ENCODE measurements at regions not wholly inside any gene's neighbourhood (a gene's known extent, or its start where the extent isn't known, plus 50 kb on each side); places are given as distances from the start of the nearest gene placed in this dataset.

DNA sequence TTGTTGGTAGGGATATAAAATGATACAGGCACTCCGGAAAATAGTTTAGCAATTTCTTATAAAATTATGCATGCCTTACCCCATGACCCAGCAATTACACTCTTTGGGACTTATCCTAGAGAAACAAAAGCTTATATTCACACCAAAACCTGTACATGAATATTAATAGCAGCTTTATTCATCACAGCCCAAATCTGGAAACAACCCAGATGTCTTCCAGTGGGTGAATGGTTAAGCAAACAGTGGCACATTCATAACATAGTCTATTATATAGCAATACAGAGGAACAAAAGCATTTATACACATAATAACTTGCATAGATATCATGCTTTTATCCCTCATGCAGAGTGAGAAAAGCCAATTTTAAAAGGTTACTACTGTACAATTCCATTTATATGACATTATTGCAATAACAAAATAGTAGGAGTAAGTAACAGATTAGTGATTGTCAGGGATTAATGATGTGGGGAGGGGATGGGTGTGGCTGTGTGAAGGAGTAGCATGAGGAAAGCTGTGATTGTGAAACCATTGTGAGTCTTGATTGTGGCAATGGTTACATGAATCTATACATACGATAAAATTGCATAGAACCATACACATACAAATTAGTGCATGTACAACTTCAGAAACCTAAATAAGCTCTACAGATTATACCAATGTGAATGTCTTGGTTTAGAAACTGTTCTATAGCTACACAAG, 363.1 kb upstream of the OR4E1 start:
- DNase-seq (ENCODE audit: low read depth) (peak; percentile 33), FAIRE-seq (no peak)
- Histone ChIP-seq H3K27me3 (ENCODE audit: control insufficient read depth, insufficient read depth, low read length) (no peaks in the 10 kb centered on the region), H3K36me3 (ENCODE audit: control insufficient read depth, insufficient read depth, low read length) (no peaks in the 10 kb centered on the region), H3K4me3 (ENCODE audit: low read depth, low read length) (no peak overlapping the region)
- TF ChIP-seq, protein P1, sequence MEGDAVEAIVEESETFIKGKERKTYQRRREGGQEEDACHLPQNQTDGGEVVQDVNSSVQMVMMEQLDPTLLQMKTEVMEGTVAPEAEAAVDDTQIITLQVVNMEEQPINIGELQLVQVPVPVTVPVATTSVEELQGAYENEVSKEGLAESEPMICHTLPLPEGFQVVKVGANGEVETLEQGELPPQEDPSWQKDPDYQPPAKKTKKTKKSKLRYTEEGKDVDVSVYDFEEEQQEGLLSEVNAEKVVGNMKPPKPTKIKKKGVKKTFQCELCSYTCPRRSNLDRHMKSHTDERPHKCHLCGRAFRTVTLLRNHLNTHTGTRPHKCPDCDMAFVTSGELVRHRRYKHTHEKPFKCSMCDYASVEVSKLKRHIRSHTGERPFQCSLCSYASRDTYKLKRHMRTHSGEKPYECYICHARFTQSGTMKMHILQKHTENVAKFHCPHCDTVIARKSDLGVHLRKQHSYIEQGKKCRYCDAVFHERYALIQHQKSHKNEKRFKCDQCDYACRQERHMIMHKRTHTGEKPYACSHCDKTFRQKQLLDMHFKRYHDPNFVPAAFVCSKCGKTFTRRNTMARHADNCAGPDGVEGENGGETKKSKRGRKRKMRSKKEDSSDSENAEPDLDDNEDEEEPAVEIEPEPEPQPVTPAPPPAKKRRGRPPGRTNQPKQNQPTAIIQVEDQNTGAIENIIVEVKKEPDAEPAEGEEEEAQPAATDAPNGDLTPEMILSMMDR (IDR thresholded peaks at IDR 0.05; ENCODE audit: insufficient read depth, low read length, severe bottlenecking) = no peak

DNA sequence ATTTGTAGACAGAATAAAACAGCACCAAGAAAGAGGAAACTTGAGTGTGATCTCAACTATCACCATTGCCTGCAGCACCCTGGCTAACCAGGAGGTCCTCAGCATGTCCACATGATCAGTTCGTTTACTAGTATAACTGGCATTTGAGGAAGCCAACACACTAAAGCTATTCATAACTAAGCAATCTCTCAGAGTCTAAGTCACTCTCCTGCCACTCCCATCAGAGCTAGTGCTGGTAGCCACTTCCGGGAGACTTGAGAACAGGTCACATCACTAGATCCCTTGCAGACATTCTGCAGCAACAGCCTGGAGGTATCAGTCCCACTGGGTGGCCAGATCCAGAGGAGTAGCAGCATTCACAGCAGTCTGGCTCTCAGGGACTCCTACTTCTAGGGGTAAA, 352.9 kb upstream of the OR4E1 start:
- no peak overlapping the region for H3K4me3 ChIP-seq (ENCODE audit: low read depth, low read length)
- H3K27me3 ChIP-seq (ENCODE audit: control insufficient read depth, insufficient read depth, low read length) = peaks cover 6% of the 10 kb centered on the region
- no peaks in the 10 kb centered on the region for H3K36me3 ChIP-seq (ENCODE audit: control insufficient read depth, insufficient read depth, low read length)
- FAIRE-seq (no peak), DNase-seq (ENCODE audit: low read depth) (peak; percentile 4)
- TF ChIP-seq, protein P1 (IDR thresholded peaks at IDR 0.05; ENCODE audit: insufficient read depth, low read length, severe bottlenecking) = no peak

DNA sequence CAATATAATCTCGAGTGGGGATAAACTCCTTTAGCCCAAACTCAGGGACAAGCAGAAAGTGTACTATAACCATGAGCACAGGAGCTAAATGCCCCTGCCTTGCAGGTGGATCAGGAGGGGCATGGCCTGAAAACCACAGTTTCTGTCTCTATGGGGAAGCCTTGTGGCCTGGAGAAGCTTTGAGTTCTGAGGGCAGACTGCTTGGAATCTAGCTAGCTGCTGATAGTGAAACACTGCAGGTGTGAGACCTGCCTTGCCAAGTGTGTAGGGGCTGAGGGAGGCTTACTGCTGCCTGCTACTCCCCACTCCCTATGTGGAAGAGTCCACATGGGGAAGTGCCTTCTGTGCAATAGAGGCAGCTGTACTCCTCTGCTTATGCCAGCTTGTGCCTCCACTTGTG, 352.3 kb upstream of the OR4E1 start:
- DNase-seq (ENCODE audit: low read depth) = no peak
- peaks cover 6% of the 10 kb centered on the region for H3K27me3 ChIP-seq (ENCODE audit: control insufficient read depth, insufficient read depth, low read length)
- no peaks in the 10 kb centered on the region for H3K36me3 ChIP-seq (ENCODE audit: control insufficient read depth, insufficient read depth, low read length)
- TF ChIP-seq, protein P1 (IDR thresholded peaks at IDR 0.05; ENCODE audit: insufficient read depth, low read length, severe bottlenecking) = no peak
- peak; percentile 28 for FAIRE-seq
- H3K4me3 ChIP-seq (ENCODE audit: low read depth, low read length) = no peak overlapping the region

DNA sequence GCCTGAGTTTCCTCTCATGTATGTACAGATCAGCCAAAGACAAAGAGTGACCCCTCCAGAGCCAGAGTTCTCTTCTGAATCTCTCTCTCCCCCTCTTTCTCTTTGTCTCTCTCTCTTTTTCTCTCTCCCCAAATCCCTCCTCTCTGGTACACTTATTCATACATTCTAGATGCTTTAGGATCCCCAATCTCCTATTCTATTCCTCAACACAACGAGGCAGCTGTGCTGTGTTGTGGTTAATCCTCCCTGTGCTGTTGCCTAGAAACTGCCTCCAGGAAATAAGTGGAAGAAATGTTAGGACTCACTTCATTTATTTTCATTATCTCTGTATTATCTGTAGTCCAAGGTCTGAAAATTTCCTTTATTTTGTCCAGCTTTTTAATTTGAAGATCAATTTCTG, 350.5 kb upstream of the OR4E1 start:
- H3K27me3 ChIP-seq (ENCODE audit: control insufficient read depth, insufficient read depth, low read length) = peaks cover 6% of the 10 kb centered on the region
- DNase-seq (ENCODE audit: low read depth) = no peak
- TF ChIP-seq, protein P1 (IDR thresholded peaks at IDR 0.05; ENCODE audit: insufficient read depth, low read length, severe bottlenecking) = no peak
- no peaks in the 10 kb centered on the region for H3K36me3 ChIP-seq (ENCODE audit: control insufficient read depth, insufficient read depth, low read length)
- no peak overlapping the region for H3K4me3 ChIP-seq (ENCODE audit: low read depth, low read length)
- FAIRE-seq = no peak

DNA sequence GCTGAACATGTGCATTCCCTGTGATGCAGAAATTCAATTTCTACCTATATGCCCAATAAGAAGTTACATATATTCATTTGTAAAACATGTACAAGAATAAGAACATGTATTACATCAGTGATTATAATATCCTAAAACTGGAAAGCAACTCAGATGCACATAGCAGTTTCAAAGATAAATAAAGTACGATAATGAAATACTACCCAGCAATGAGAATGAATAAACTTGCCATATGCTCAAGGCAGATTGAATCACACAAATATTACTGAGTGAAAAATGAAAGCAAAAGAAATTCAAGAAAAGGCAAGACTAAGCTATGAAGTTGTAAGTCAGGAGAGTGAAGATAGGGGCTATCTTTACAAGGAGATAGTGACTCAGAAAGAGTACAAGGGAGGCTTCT, 345.3 kb upstream of the OR4E1 start:
- no peak overlapping the region for H3K4me3 ChIP-seq (ENCODE audit: low read depth, low read length)
- no peaks in the 10 kb centered on the region for H3K36me3 ChIP-seq (ENCODE audit: control insufficient read depth, insufficient read depth, low read length)
- peaks cover 2% of the 10 kb centered on the region for H3K27me3 ChIP-seq (ENCODE audit: control insufficient read depth, insufficient read depth, low read length)
- DNase-seq (ENCODE audit: low read depth) (no peak), FAIRE-seq (no peak)
- TF ChIP-seq, protein P1 (IDR thresholded peaks at IDR 0.05; ENCODE audit: insufficient read depth, low read length, severe bottlenecking) = no peak

DNA sequence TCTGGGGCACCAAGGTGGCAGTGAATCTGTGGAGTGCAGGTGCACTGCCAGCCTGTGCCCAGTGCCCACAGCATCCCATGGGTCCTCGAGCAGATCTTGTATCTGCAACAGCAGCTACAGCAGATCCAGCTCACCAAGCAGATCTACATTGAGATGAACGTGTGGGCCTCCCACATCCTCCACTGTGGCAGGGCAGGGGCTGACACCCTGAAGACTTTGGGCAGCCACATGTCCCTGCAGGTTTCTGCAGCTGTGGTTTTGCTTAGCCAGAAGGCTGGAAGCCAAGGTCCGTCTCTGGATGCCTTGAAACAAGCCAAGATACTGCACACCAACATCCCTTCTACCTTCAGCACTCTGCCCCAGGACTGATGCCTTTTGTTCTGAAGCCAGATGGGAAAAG, 338.8 kb upstream of the OR4E1 start:
- FAIRE-seq = no peak
- no peaks in the 10 kb centered on the region for H3K36me3 ChIP-seq (ENCODE audit: control insufficient read depth, insufficient read depth, low read length)

More for the DNA sequence above, 338.8 kb upstream of the OR4E1 start:
- DNase-seq (ENCODE audit: low read depth) = no peak
- H3K27me3 ChIP-seq (ENCODE audit: control insufficient read depth, insufficient read depth, low read length) = no peaks in the 10 kb centered on the region
- TF ChIP-seq, protein P1 (IDR thresholded peaks at IDR 0.05; ENCODE audit: insufficient read depth, low read length, severe bottlenecking) = no peak
- no peak overlapping the region for H3K4me3 ChIP-seq (ENCODE audit: low read depth, low read length)
